Anterior cingulate cortex (tissue), 58 donors: ENCODE measurements at regions not wholly inside any gene's neighbourhood (a gene's known extent, or its start where the extent isn't known, plus 50 kb on each side); places are given as distances from the start of the nearest gene placed in this dataset.
A peak's percentile ranks its signal among the peaks of the same experiment; 100 is the strongest.

Source experiments
- DNase-seq, 58 donors: peaks; one replicate each; lab custom pipeline; 2025; lab: John Stamatoyannopoulos, UW

- no peak for DNase-seq
Observed at GRCh38 chr2:120785228-120785966, 49.7 kb downstream of the GLI2 start.

DNA sequence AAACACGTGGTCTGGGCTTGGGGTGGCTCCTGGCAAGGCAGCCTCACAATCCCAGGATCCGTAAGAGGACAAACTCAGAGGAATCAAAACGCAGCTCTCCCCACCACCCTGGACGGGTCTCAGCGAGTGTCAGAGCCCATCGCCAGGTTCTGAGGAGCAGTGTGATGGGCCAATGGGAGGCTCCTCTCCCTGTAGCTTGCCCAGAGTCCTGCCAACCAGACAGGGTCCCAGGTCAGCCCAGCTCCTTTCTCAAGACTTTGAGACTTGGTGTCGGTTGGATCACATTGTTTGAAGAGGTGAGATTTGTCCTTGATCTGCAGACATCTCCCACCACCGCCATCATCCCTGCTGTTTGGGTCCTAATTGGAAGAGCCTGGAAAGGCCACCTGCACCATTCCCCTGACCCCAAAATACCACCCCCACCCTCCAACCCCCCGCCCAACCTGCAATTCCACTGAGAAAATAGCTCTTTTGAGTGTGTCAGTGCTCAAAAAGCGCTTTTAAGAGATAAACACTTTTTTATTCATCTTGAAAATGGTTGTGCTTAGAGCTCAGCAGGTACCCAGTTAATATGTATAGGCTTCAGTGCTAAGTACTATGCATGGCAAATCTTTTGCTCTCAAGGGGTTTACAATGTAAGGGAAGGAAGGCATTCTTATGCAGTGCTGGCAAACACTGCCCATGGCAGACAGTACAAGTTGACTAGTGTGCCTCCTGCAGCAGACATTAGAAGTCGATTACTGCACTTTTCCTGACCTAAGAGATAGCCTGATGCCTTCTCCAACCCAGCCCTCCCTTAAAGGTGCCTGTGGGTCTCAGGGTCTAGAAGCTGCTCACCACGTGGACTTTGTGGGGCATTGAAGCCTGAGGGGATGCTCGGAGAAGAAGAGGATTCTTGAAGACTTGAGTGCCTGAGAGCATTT, 50.6 kb downstream of the GLI2 start:
- DNase-seq = no peak

DNA sequence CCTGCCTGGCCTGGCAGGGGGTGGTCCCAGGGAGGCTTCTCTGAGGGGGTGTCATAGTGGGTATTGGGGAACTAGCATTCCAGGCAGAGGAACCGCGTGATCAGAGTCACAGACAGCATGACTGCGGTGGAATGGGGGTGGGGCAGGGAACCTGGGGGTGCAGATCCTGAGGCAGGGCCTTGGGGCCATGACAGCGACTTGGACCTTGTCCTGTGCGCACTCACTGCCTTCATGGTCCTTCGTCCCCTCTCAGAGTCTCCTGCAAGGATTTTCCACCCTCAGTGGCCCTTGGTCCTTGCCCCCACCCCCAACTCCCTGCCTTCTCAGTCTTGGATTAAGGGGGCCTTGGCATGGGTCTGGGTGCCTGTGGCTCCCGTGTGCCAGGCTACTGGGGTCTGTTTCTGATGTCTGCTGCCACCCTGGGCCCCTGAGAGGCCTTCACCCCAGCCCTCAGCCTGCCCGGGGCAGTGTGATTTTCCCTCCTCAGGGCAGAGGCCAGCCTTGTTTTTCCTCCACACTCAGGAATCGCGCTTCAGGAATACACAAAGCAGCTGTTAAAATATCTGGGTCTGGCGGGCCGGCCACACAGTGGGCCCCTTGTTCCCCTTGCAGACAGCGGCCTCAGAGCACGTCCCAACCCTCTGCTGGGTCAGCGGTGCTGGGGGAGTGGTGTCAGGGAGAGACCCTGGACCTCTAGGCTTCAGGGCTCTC, 51.6 kb downstream of the GLI2 start:
- DNase-seq = no peak

- DNase-seq = no peak
Observed at GRCh38 chr2:120787822-120788700, 52.4 kb downstream of the GLI2 start.

- no peak for DNase-seq
Observed at GRCh38 chr2:120791243-120791961, 55.7 kb downstream of the GLI2 start.

DNA sequence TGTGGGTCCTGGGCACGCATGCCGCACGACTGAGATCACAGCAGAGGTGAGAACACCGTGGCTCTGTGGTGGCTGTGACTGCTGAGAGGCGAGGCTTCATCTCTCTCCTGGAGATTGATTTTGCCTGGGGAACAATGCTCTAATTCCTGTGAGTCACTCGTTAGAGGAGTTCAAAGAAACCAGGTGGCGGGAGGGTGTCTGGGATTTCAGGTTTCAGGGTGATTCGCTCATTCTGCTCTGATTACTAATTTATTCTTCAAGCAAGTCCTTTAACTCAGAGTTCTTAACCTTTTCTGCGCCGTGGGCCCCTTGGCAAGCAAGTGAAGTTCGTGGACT, 56.3 kb downstream of the GLI2 start:
- DNase-seq = peak in 1 of 58 donors; percentile 9

DNA sequence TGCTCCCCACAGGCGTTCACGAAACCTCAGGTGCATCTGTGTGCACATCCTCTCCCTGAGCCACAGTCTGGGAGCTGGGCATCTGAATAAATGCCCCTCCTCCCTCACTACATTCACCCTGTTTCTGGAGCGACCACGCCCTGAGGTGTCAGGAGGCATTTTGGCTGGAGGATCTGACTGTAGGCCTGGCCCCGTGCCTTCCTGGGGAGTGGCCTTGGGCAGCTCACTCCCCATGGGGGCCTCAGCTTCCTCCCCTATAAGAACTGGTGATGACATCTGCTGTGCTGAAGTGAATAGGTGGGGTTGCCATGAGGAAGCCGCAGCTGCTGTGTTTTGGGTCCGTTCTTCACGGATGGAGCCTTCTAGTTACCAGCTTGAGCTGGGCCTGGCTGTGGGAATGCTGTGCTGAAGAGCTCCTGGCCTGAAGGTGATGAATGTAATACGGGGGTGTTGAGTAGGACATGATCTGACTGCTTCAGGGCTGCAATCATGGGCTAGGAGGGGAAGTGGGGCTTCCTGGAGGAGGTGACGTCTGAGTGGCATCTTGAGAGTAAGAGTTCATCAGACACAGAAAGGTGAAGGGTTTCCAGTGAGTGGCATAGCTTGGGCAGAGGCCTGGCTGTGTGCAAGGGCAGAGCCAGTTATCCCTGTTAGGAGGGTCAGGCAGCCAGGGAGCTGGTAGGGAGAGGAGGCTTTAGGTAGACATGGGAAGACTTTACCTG, 58.2 kb downstream of the GLI2 start:
- no peak for DNase-seq

- no peak for DNase-seq
Observed at GRCh38 chr2:120794716-120795115, 59.0 kb downstream of the GLI2 start.

DNA sequence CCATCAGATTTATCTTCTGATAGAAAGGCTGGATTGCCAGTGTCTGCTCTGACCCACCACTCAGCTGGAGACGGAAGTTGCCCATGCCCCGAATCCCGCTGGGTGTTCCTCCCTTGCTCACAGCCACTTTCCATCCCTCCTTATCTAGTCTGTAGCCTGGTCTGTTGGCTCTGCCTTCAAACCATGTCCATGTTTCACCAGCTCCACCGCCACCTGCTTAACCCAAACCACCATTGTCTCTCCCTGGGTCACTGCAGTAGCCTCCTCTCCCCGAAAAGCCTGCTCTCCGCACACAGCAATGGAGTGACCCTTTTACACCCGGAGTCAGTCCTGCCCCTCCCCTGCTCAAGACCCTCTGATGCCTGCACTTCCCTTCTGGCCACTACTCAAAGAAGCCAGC, 60.4 kb downstream of the GLI2 start:
- no peak for DNase-seq

GRCh38 chr2:120797421-120798221, 62.0 kb downstream of the GLI2 start:
- peak in 18 of 58 donors; percentile 7 to 50 (median 25) for DNase-seq

DNA sequence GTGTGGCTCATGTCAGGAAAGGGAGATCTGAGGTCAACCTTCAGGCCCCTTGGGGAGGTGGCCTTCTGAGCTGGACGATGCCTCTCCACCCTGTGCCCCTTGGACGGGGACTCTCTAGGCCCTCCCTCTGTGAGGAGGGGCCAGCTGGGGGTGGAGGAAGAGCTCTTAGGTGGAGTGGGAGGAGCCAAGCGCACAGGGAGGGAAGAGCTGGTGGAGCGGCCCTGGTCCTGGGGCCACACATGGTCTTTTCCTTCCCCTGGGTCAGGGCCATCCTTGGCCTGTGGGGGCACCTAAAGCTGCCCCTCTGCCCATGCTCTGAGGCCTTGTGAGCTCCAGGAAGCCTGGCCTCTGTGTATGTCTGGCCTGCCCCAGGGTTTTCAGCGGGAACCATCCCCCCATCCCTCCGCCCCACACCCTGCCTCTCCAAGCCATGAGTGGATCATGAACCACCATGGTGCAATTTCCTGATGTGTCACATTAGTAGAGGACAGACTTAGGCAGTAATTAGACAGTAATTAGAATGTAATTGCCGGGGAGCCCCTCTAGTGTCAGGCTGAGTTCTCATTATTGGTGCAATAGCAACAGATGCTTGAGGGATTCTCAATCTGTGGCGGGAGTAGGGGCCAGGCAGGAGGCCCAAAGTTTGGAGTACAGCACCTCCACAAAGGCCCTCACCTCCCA, 63.0 kb downstream of the GLI2 start:
- no peak for DNase-seq

DNA sequence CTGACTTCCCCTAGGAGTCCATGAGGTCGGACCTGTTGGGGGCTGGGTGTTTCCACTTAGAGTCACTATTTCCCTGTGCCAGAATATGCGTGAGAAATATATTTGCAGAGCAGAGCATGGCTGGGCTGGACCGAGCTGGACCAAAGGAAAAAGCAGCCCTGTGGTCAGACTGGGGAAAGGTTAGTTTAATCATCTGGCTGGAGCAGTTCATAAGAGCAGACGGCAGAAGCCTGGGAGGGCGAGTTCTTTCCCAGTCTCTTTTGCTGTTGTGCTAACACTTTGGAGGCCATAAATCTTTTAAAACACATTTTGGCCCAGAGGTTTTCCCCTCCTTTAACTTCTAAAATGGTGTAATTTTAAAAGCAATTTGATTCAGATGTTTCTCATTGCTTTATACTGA, 66.5 kb downstream of the GLI2 start:
- DNase-seq = no peak

DNA sequence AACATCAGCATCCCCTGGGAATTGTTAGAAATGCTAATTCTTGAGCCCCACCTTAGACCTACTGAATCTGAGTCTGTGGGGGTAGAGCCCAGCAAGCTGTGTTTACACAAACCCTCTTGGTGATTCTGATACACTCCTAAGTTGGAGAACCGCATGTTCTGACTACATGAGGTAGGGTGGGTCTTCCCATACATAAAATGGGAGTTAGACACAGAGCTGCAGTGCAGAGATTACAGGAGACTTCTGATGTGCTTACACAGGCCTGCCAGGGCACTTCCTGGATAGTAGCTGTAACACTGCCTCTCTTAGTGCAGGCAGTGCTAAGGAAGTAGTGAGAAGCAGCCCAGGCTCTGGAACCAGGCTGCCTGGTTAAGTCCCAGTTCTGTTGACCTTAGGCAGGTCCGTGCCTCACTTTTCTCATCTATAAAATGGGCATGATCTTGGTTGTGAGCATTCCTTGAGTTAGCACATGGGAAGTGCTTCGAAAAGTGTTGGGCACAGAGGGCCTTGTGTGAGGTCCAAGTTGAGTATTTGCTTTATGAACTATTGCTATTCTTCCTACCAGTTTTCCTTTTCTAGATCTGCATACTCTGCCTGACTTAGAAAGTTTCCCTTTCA, 67.3 kb downstream of the GLI2 start:
- no peak for DNase-seq

- DNase-seq = no peak
Observed at GRCh38 chr2:120803764-120804335, 68.2 kb downstream of the GLI2 start.

DNA sequence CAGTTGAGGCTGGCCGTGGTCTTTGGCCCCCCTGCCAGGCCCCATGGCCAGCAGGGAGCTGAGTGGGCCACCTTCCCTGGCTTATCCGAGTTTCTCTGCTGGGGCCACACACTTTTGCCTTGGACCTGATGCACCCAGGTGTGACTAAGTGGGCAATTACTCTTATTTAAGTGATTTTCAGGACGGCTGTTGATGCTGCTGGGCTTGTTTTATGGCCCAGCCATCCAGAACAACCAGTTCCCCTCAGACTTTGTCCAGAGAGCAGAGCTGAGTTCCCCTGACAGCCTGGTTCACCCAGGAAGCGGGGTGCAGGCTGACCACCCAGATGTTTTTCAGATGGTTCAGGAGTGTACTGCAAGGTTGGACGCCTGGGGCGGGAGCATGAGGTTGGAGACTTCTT, 68.8 kb downstream of the GLI2 start:
- DNase-seq = no peak

- DNase-seq = no peak
Observed at GRCh38 chr2:120805011-120805410, 69.3 kb downstream of the GLI2 start.

- no peak for DNase-seq
Observed at GRCh38 chr2:120805602-120806001, 69.9 kb downstream of the GLI2 start.
